Neural cell (in vitro differentiated cells): ENCODE measurements at regions not wholly inside any gene's neighbourhood (a gene's known extent, or its start where the extent isn't known, plus 50 kb on each side); places are given as distances from the start of the nearest gene placed in this dataset.

ENCODE experiments used
- MXI1 ChIP-seq: fragments of 450-650 bp; conservative IDR thresholded peaks from 2 replicates; pipeline ENCODE4 v1.6.1; 2014; ENCODE audit warnings: antibody characterized with exemption, mild to moderate bottlenecking; ENCODE audit not compliant: poor library complexity, severe bottlenecking
- POLR2AphosphoS5 ChIP-seq: IDR thresholded peaks from 2 replicates; pipeline ENCODE4 v1.6.1; 2012
- TF ChIP-seq, protein P1 (sequence below): fragments of 450-650 bp; IDR thresholded peaks from 2 replicates; pipeline ENCODE4 v1.5.1; 2014; ENCODE audit warnings: antibody characterized with exemption, mild to moderate bottlenecking, moderate library complexity; ENCODE audit not compliant: poor library complexity, severe bottlenecking

DNA sequence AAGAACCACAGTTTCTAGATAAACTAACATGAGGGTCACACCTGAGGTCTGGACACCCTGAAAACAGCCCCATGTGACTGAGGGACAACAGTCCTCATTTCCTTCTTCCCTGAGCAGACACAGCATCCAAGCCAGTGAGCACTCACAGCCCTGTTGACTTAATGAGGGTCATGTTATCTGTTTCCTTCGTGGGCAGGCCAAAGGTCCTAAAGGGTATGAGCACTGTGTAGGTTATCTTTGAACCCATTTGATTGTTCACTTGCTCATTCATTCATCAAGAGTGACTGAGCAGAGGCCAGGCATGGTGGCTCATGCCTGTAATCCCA lies 170.7 kb upstream of the B3GAT1 start:
- TF ChIP-seq, protein P1, sequence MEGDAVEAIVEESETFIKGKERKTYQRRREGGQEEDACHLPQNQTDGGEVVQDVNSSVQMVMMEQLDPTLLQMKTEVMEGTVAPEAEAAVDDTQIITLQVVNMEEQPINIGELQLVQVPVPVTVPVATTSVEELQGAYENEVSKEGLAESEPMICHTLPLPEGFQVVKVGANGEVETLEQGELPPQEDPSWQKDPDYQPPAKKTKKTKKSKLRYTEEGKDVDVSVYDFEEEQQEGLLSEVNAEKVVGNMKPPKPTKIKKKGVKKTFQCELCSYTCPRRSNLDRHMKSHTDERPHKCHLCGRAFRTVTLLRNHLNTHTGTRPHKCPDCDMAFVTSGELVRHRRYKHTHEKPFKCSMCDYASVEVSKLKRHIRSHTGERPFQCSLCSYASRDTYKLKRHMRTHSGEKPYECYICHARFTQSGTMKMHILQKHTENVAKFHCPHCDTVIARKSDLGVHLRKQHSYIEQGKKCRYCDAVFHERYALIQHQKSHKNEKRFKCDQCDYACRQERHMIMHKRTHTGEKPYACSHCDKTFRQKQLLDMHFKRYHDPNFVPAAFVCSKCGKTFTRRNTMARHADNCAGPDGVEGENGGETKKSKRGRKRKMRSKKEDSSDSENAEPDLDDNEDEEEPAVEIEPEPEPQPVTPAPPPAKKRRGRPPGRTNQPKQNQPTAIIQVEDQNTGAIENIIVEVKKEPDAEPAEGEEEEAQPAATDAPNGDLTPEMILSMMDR, result no peak
- no peak for TF ChIP-seq MXI1
- no peak for TF ChIP-seq POLR2AphosphoS5
